Fibroblast of lung (primary cell): ENCODE measurements at regions not wholly inside any gene's neighbourhood (a gene's known extent, or its start where the extent isn't known, plus 50 kb on each side); places are given as distances from the start of the nearest gene placed in this dataset.

Source experiments
- EZH2 ChIP-seq: IDR thresholded peaks from 2 replicates; pipeline ENCODE4 v1.5.1; 2012; ENCODE audit warnings: low read length, control low read depth, mild to moderate bottlenecking; ENCODE audit errors: missing control alignments
- TF ChIP-seq, protein P1 (sequence below), 2 donors: IDR thresholded peaks in 1 of 2; conservative IDR thresholded peaks in 1 of 2; 1 replicate in 1 of 2; 2 replicates in 1 of 2; pipeline ENCODE4 v1.5.1; 2011 to 2012; ENCODE audit warnings: low read length in 2 of 2, control low read depth in 1 of 2, inconsistent platforms in 1 of 2, low read depth in 1 of 2, mild to moderate bottlenecking in 1 of 2

DNA sequence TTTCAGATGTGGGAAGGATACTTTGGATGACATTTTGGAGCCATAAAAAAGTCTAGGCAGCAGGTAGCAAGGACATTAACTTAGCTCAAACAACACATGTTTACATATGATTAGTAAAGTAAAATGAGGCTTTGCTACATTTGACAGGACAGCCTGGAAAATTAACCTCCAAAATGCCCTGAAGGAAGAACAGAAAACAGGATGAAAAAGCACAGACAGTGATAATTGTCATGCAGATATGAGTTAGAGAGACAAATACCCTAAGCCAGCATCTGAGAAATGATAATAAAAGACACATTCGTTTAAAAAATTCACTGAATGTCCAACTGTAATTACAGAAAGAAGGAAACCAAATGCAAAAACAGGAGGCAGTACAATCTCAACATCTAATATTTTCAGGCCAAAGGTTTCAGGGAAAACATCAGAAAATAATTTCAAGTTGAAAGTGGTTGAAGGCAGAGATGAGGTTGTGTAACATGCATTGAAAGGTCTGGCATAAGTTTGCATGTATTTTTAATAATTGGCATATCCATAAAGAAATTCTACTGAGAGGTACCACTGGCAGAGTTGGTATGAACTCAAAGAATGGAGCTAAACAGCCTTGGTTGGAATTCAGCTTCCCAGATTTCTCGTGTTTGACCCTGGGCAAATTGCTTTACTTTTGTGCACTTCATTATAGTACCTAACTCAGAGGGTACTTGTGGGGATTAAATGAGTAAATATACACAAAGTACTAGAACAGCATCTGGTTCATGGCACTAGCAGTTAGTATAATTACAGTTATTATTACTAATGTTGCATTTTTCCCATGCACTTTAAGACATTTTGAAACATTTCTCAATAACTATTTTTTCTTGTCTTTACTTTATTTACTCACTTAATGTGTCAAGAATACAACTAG lies 54.4 kb upstream of the MAP9 start:
- TF ChIP-seq, protein P1, sequence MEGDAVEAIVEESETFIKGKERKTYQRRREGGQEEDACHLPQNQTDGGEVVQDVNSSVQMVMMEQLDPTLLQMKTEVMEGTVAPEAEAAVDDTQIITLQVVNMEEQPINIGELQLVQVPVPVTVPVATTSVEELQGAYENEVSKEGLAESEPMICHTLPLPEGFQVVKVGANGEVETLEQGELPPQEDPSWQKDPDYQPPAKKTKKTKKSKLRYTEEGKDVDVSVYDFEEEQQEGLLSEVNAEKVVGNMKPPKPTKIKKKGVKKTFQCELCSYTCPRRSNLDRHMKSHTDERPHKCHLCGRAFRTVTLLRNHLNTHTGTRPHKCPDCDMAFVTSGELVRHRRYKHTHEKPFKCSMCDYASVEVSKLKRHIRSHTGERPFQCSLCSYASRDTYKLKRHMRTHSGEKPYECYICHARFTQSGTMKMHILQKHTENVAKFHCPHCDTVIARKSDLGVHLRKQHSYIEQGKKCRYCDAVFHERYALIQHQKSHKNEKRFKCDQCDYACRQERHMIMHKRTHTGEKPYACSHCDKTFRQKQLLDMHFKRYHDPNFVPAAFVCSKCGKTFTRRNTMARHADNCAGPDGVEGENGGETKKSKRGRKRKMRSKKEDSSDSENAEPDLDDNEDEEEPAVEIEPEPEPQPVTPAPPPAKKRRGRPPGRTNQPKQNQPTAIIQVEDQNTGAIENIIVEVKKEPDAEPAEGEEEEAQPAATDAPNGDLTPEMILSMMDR (conservative IDR thresholded peaks at IDR 0.05 in 1 of 2, IDR thresholded peaks at IDR 0.05 in 1 of 2; ENCODE audit: low read depth in 1 of 2, low read length in 2 of 2), result no peak
- TF ChIP-seq EZH2, result no peak
